Adrenal gland (tissue), 9 donors: ENCODE measurements at regions not wholly inside any gene's neighbourhood (a gene's known extent, or its start where the extent isn't known, plus 50 kb on each side); places are given as distances from the start of the nearest gene placed in this dataset.

Source experiments
- DNase-seq, 7 donors: peaks; one replicate each; pipeline ENCODE4 v3.0.0-alpha.2; 2019 to 2020
- H3K27ac ChIP-seq, 5 donors: fragments of 200-600 bp; sonication (generic) in 4 of 5; 1 replicate in 3 of 5; 2 replicates in 2 of 5; pipeline versions ENCODE4 v1.5.1 to v1.8.0; 2016 to 2020; ENCODE audit warnings: mild to moderate bottlenecking in 1 of 5
- H3K27me3 ChIP-seq: fragments of 200-600 bp; 2 replicates; pipeline ENCODE4 v1.8.0; 2021
- H3K36me3 ChIP-seq, 2 donors: fragments of 200-600 bp; replicated peaks in 1 of 2; 1 replicate in 1 of 2; 2 replicates in 1 of 2; pipeline versions ENCODE4 v1.5.1 to v1.8.0; 2018 to 2022
- H3K4me1 ChIP-seq, 2 donors: fragments of 200-600 bp; replicated peaks in 1 of 2; 1 replicate in 1 of 2; 2 replicates in 1 of 2; pipeline versions ENCODE4 v1.5.1 to v1.8.0; 2018 to 2021
- H3K4me3 ChIP-seq, 4 donors: fragments of 200-600 bp; sonication (generic) in 3 of 4; one replicate each; pipeline ENCODE4 v1.5.1; 2016 to 2018
- H3K9me3 ChIP-seq, 3 donors: fragments of 200-600 bp; sonication (generic) in 1 of 3; replicated peaks in 1 of 3; 1 replicate in 2 of 3; 2 replicates in 1 of 3; pipeline versions ENCODE4 v1.5.1 to v1.8.0; 2016 to 2021
- POLR2A ChIP-seq, 2 donors: fragments of 450-650 bp; IDR thresholded peaks; one replicate each; pipeline ENCODE4 v1.6.1; 2017; ENCODE audit warnings: antibody characterized with exemption in 2 of 2, mild to moderate bottlenecking in 2 of 2, moderate library complexity in 1 of 2
- WGBS, 4 donors: extraction: QIAGEN DNeasy Blood & Tissue Kit in 2 of 4; methylation state at CpG; one replicate each; pipeline versions ENCODE4 v1.1.5 to v1.1.7; 2013 to 2017; 5-methylcytosine and 5-hydroxymethylcytosine counted together
- intact Hi-C, 2 donors: fragments of 100-400 bp; cut with DNase I; formaldehyde crosslinking; loops; one replicate each; pipeline versions ENCODE4 v1.14.1 to v1.15.0; 2022 to 2023
- TF ChIP-seq, protein P1 (sequence below), 6 experiments: fragments of 450-650 bp in 4 of 6; fragments of 200-600 bp in 2 of 6; sonication (generic) in 1 of 6; IDR thresholded peaks; 1 replicate in 5 of 6; 2 replicates in 1 of 6; pipeline versions ENCODE4 v1.5.1 to v1.8.0; 2016 to 2021; ENCODE audit warnings: antibody characterized with exemption in 6 of 6, mild to moderate bottlenecking in 2 of 6, moderate library complexity in 1 of 6
- donor health status: healthy with polysubstance abuse.
- donor health status: Bipolar disorder and iron deficiency.
- donor health status: DM: yes; HTN: yes; CAD: no.
- donor health status: DM: no; HTN: no; CAD: no.
- donor health status: DM: no; HTN: no; CAD: no.

DNA sequence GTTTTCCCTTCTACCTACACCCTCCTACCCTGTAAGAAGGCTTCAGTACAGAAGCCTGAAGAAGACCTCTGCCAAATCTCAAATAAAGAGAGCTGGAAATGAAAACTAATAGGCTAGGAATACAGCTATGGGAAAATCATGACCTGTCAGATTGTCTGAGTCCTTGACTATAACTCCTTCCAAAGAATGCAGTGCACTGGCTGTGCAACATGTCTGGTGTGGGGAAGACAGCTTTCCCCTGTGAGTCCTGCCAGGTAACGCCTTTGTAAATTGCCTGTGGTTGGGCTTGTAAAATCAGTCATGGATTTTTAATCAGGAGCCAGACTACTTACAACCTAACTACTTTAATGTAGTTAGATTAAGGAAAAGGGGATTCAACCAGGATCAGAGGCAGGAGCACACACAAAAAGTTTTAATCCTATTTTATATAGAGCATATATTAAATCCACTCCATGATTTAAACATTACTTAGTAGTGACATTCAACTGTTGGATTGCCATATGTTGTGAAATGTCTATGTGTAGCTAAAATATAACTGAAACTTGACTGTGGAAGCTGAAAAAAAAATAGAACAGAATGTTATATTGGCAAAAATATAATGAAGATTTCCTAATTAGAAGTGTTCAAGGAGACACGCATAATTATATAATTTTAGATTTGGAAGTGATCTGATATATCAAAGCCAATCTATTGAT is 1667.8 kb downstream of the KCNT2 start:
- DNase-seq: no peak
- H3K4me3 ChIP-seq: no peak overlapping the region
- H3K27ac ChIP-seq: no peak overlapping the region
- intact Hi-C loops: no loop called here
- WGBS, 4 donors: 60 to 76% (median 65%) methylated on average over 2 of the region's 2 CpGs
- no peak for TF ChIP-seq POLR2A (IDR thresholded peaks at IDR 0.05)
- TF ChIP-seq, protein P1, sequence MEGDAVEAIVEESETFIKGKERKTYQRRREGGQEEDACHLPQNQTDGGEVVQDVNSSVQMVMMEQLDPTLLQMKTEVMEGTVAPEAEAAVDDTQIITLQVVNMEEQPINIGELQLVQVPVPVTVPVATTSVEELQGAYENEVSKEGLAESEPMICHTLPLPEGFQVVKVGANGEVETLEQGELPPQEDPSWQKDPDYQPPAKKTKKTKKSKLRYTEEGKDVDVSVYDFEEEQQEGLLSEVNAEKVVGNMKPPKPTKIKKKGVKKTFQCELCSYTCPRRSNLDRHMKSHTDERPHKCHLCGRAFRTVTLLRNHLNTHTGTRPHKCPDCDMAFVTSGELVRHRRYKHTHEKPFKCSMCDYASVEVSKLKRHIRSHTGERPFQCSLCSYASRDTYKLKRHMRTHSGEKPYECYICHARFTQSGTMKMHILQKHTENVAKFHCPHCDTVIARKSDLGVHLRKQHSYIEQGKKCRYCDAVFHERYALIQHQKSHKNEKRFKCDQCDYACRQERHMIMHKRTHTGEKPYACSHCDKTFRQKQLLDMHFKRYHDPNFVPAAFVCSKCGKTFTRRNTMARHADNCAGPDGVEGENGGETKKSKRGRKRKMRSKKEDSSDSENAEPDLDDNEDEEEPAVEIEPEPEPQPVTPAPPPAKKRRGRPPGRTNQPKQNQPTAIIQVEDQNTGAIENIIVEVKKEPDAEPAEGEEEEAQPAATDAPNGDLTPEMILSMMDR (IDR thresholded peaks at IDR 0.05): no peak
- no peaks in the 10 kb centered on the region for H3K36me3 ChIP-seq
- H3K4me1 ChIP-seq: no peaks in the 10 kb centered on the region
- no peaks in the 10 kb centered on the region for H3K27me3 ChIP-seq
- H3K9me3 ChIP-seq: no peaks in the 10 kb centered on the region

DNA sequence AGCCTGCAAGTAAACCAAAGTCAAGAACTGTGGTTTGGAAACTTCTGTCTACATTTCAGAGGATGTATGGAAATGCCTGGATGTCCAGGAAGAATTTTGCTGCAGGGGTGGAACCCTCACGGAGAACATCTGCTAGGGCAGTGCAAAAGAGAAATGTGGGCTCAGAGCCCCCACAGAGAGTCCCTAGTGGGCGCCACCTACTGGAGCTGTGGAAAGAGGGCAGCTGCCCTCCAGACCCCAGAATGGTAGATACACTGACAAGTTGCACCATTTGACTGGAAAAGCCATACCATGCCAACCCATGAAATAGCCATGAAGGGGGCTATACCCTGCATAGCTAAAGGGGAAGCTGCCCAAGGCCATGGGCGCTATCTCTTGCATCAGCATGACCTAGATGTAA is 1672.4 kb downstream of the KCNT2 start:
- DNase-seq: no peak
- Histone ChIP-seq H3K36me3 (no peaks in the 10 kb centered on the region), H3K9me3 (no peaks in the 10 kb centered on the region), H3K27me3 (no peaks in the 10 kb centered on the region), H3K27ac (no peak overlapping the region), H3K4me3 (no peak overlapping the region), H3K4me1 (no peaks in the 10 kb centered on the region)
- no peak for TF ChIP-seq POLR2A (IDR thresholded peaks at IDR 0.05)
- TF ChIP-seq, protein P1 (IDR thresholded peaks at IDR 0.05): no peak
- WGBS, 4 donors: 65 to 76% (median 71%) methylated on average over 2 to 3 of the region's 3 CpGs
- intact Hi-C loops: no loop called here

DNA sequence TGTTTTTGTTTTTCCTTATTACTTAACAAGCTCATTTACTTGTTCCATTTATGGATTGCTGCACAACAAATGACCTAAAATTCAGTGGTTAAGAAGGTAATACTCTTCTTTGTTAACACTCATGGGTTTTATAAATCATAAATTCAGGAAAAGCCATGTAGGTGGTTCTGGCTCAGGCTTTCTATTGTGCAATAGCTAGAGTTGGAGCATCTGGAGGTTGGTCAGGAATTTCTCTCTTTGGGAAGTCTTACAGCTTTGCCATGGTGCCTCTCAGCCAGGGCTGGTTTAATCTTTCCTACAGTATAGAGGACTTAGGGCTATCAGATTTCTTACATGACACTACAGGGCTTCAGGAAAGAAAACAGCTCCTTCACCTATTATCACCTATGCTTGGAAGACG is 1677.1 kb downstream of the KCNT2 start:
- Histone ChIP-seq H3K4me1 (no peaks in the 10 kb centered on the region), H3K27me3 (no peaks in the 10 kb centered on the region), H3K4me3 (no peak overlapping the region), H3K27ac (no peak overlapping the region), H3K9me3 (no peaks in the 10 kb centered on the region), H3K36me3 (no peaks in the 10 kb centered on the region)
- 33 to 65% (median 45%) methylated on average over 1 of the region's 1 CpG for WGBS, 4 donors
- intact Hi-C loops: no loop called here
- DNase-seq: no peak
- no peak for TF ChIP-seq POLR2A (IDR thresholded peaks at IDR 0.05)
- TF ChIP-seq, protein P1 (IDR thresholded peaks at IDR 0.05): no peak

DNA sequence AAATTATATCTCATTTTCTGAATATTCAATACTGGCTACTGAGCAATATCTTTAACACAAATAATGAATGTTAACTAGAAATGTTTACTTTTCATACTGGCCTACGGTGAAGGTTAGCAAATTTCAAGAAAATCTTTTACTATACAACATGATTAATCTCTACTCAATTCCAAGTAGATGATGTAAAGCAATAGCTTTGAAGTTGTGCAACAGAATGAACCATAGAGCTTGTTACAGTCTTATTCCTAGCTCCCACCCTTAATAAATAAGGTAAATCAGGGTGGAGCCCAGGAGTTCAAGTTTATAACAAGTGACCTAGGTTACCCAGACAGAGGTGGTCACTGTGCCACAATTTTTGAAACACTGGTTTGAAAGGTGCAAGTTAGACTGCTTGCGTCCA is 1678.1 kb downstream of the KCNT2 start:
- 58 to 84% (median 70%) methylated on average over 2 of the region's 2 CpGs for WGBS, 4 donors
- DNase-seq: no peak
- TF ChIP-seq, protein P1 (IDR thresholded peaks at IDR 0.05): no peak
- no peak for TF ChIP-seq POLR2A (IDR thresholded peaks at IDR 0.05)
- no peaks in the 10 kb centered on the region for H3K4me1 ChIP-seq
- H3K27ac ChIP-seq: no peak overlapping the region
- H3K9me3 ChIP-seq: no peaks in the 10 kb centered on the region
- H3K36me3 ChIP-seq: no peaks in the 10 kb centered on the region
- intact Hi-C loops: no loop called here
- H3K27me3 ChIP-seq: no peaks in the 10 kb centered on the region
- no peak overlapping the region for H3K4me3 ChIP-seq
